HG03095 (cell line): ENCODE measurements at regions not wholly inside any gene's neighbourhood (a gene's known extent, or its start where the extent isn't known, plus 50 kb on each side); places are given as distances from the start of the nearest gene placed in this dataset.

Source experiments
- ATAC-seq: cut with Tn5 transposase; IDR thresholded peaks from one replicate; pipeline ENCODE4 v1.9.1; 2021; ENCODE audit warnings: moderate library complexity; ENCODE audit not compliant: unreplicated experiment

- ATAC-seq, result no peak
These were observed 2314.1 kb downstream of the LRRC4C start for GRCh38 chr11:39145346-39145745.

- ATAC-seq, result no peak
These were observed 2314.9 kb downstream of the LRRC4C start for GRCh38 chr11:39144351-39145130.

- no peak for ATAC-seq
These were observed 2319.9 kb downstream of the LRRC4C start for GRCh38 chr11:39139581-39139980.

GRCh38 chr11:39120890-39121289, 2338.6 kb downstream of the LRRC4C start:
- ATAC-seq, result no peak

GRCh38 chr11:39113606-39114005, 2345.8 kb downstream of the LRRC4C start:
- ATAC-seq, result no peak

- no peak for ATAC-seq
These were observed 2357.2 kb downstream of the LRRC4C start for GRCh38 chr11:39102236-39102635.

GRCh38 chr11:39078465-39078864, 2381.0 kb downstream of the LRRC4C start:
- ATAC-seq, result no peak

- ATAC-seq, result no peak
These were observed 2421.8 kb downstream of the LRRC4C start for GRCh38 chr11:39037611-39038010.

- no peak for ATAC-seq
These were observed 2423.4 kb downstream of the LRRC4C start for GRCh38 chr11:39036021-39036420.

- no peak for ATAC-seq
These were observed 2423.5 kb upstream of the RAG2 start for GRCh38 chr11:39021539-39021938.

GRCh38 chr11:39011797-39012196, 2413.8 kb upstream of the RAG2 start:
- ATAC-seq, result no peak

GRCh38 chr11:38990841-38991240, 2392.8 kb upstream of the RAG2 start:
- no peak for ATAC-seq

- no peak for ATAC-seq
These were observed 2392.1 kb upstream of the RAG2 start for GRCh38 chr11:38990139-38990538.

GRCh38 chr11:38988908-38989307, 2390.9 kb upstream of the RAG2 start:
- no peak for ATAC-seq

- ATAC-seq, result no peak
These were observed 2374.2 kb upstream of the RAG2 start for GRCh38 chr11:38972220-38972619.

GRCh38 chr11:38971141-38971540, 2373.1 kb upstream of the RAG2 start:
- no peak for ATAC-seq

- no peak for ATAC-seq
These were observed 2370.9 kb upstream of the RAG2 start for GRCh38 chr11:38968951-38969350.

GRCh38 chr11:38952698-38953097, 2354.7 kb upstream of the RAG2 start:
- no peak for ATAC-seq

- ATAC-seq, result no peak
These were observed 2352.8 kb upstream of the RAG2 start for GRCh38 chr11:38950867-38951266.

- no peak for ATAC-seq
These were observed 2350.4 kb upstream of the RAG2 start for GRCh38 chr11:38948392-38948791.

- ATAC-seq, result no peak
These were observed 2339.7 kb upstream of the RAG2 start for GRCh38 chr11:38937709-38938108.

GRCh38 chr11:38935941-38936340, 2337.9 kb upstream of the RAG2 start:
- no peak for ATAC-seq

GRCh38 chr11:38927993-38928392, 2330.0 kb upstream of the RAG2 start:
- no peak for ATAC-seq
